ENCODE measurements at regions not wholly inside any gene's neighbourhood (a gene's known extent, or its start where the extent isn't known, plus 50 kb on each side); places are given as distances from the start of the nearest gene placed in this dataset.

GRCh38 chr2:221767106-221768012 is 195.3 kb upstream of the EPHA4 start:
- BruUV-seq (replicated peaks) = no TSS peak

More at GRCh38 chr2:221767106-221768012, 195.3 kb upstream of the EPHA4 start:
- H3K9me1 ChIP-seq (ENCODE audit: control insufficient read depth, insufficient read depth, low read length) = no peaks in the 10 kb centered on the region
- no peaks in the 10 kb centered on the region for H3K4me1 ChIP-seq (replicated peaks in 1 of 2; ENCODE audit: control insufficient read depth in 2 of 2, insufficient read depth in 2 of 2, low read length in 2 of 2)
- no peak overlapping the region for H3K27ac ChIP-seq (ENCODE audit: extremely low read depth, low read depth, low read length)
- intact Hi-C loops (cut with micrococcal nuclease) = no loop called here
- H4K20me1 ChIP-seq (replicated peaks; ENCODE audit: control insufficient read depth, insufficient read depth, low read length) = no peaks in the 10 kb centered on the region
- no peaks in the 10 kb centered on the region for H3K79me2 ChIP-seq (ENCODE audit: control insufficient read depth, insufficient read depth, low read length)
- no peak for DNase-seq (ENCODE audit: extremely low read depth in 1 of 4, low spot score in 3 of 4)
- no peak overlapping the region for H3K9ac ChIP-seq (ENCODE audit: insufficient read depth in 1 of 2, low read depth in 2 of 2, low read length in 2 of 2)
- H3K4me2 ChIP-seq (ENCODE audit: insufficient read depth, low read length) = no peak overlapping the region
- WGBS (ENCODE audit: insufficient coverage, low coverage, missing lambda C conversion rate) = 0% methylated on average over 7 of the region's 9 CpGs
- in situ Hi-C loops (cut with MboI) = no loop called here
- no peak overlapping the region for H3K4me3 ChIP-seq
- CTCF ChIA-PET (ENCODE audit: low intra/inter-chr PET ratio) = no interaction called here
- TF ChIP-seq GABPB1 (CRISPR knock-in tag; IDR thresholded peaks at IDR 0.05) = no peak
- TF ChIP-seq DNMT1 (IDR thresholded peaks at IDR 0.05) = no peak
- no peak for TF ChIP-seq RAD21 (CRISPR knock-in tag; conservative IDR thresholded peaks at IDR 0.05 in 1 of 2, IDR thresholded peaks at IDR 0.05 in 1 of 2)
- no peak for TF ChIP-seq KLF1 (tag; IDR thresholded peaks at IDR 0.05)
- TF ChIP-seq SRF (CRISPR knock-in tag; IDR thresholded peaks at IDR 0.05) = no peak
- no peak for TF ChIP-seq ZNF444 (CRISPR knock-in tag; IDR thresholded peaks at IDR 0.05)
- no peak for TF ChIP-seq ZNF830 (CRISPR knock-in tag; IDR thresholded peaks at IDR 0.05)
- TF ChIP-seq KLF13 (tag; IDR thresholded peaks at IDR 0.05; ENCODE audit: borderline replicate concordance, low read depth) = no peak
- no peak for TF ChIP-seq FIP1L1 (IDR thresholded peaks at IDR 0.05; ENCODE audit: low read depth, low read length, poor library complexity, severe bottlenecking)
- TF ChIP-seq EP400 (IDR thresholded peaks at IDR 0.05) = no peak
- no peak for TF ChIP-seq MITF (IDR thresholded peaks at IDR 0.05)
- no peak for TF ChIP-seq TARDBP (IDR thresholded peaks at IDR 0.05)
- no peak for TF ChIP-seq SRSF1 (IDR thresholded peaks at IDR 0.05; ENCODE audit: low read depth, low read length)
- TF ChIP-seq RBFOX2 (IDR thresholded peaks at IDR 0.05; ENCODE audit: low read depth, low read length) = no peak
- TF ChIP-seq BRD4 (IDR thresholded peaks at IDR 0.05) = no peak
- no peak for TF ChIP-seq TCF15 (CRISPR knock-in tag; IDR thresholded peaks at IDR 0.05)
- no peak for TF ChIP-seq HDAC3 (IDR thresholded peaks at IDR 0.05; ENCODE audit: borderline replicate concordance, partially characterized antibody)
- TF ChIP-seq ID3 (CRISPR knock-in tag; IDR thresholded peaks at IDR 0.05) = no peak
- TF ChIP-seq ID3 (tag; IDR thresholded peaks at IDR 0.05) = no peak
- no peak for TF ChIP-seq ZNF277 (CRISPR knock-in tag; IDR thresholded peaks at IDR 0.05; ENCODE audit: borderline replicate concordance)
- no peaks in the 10 kb centered on the region for H3K36me3 ChIP-seq (ENCODE audit: control insufficient read depth, insufficient read depth, low read length)
- ATAC-seq = no peak
- POLR2A ChIA-PET = no interaction called here
- no peaks in the 10 kb centered on the region for H3K27me3 ChIP-seq (ENCODE audit: control insufficient read depth in 2 of 2, insufficient read depth in 2 of 2, low read length in 2 of 2)
- H2AFZ ChIP-seq (ENCODE audit: low read depth, low read length) = no peak overlapping the region
- no peaks in the 10 kb centered on the region for H3K9me3 ChIP-seq (replicated peaks; ENCODE audit: control insufficient read depth, insufficient read depth, low read depth, low read length)
- no peak for FAIRE-seq

All from K562 (cell line).